ENCODE measurements at regions not wholly inside any gene's neighbourhood (a gene's known extent, or its start where the extent isn't known, plus 50 kb on each side); places are given as distances from the start of the nearest gene placed in this dataset.
"Not testable (repeated sequence)": the region's sequence is repeated elsewhere in the genome, so short reads cannot be mapped to it uniquely, and the experiment has no call there.

GRCh38 chr7:106566196-106566595, 94.8 kb downstream of the CCDC71L start:
- no peak overlapping the region for H3K27ac ChIP-seq
- no peak for DNase-seq (ENCODE audit: low read depth, low spot score)

DNA sequence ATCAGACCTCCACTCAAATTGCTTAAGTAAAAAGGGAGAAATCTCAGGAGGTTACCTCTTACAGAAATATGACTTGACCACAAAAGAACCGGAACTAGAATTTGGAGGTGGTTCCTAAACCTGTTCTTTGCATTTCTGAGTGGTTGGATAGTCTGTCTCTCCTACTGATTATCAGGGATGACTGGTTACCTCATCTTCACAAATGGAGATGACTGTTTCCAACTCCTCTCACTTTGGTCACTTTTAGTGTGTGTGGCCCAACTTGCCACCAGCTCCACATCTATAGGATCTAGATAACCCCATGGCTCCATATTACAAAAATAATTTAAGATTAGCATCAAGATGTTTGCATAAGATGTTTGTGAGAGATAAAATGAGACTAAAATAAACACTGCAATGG, 95.5 kb downstream of the CCDC71L start:
- no peak for DNase-seq (ENCODE audit: low read depth, low spot score)
- H3K27ac ChIP-seq, result no peak overlapping the region

DNA sequence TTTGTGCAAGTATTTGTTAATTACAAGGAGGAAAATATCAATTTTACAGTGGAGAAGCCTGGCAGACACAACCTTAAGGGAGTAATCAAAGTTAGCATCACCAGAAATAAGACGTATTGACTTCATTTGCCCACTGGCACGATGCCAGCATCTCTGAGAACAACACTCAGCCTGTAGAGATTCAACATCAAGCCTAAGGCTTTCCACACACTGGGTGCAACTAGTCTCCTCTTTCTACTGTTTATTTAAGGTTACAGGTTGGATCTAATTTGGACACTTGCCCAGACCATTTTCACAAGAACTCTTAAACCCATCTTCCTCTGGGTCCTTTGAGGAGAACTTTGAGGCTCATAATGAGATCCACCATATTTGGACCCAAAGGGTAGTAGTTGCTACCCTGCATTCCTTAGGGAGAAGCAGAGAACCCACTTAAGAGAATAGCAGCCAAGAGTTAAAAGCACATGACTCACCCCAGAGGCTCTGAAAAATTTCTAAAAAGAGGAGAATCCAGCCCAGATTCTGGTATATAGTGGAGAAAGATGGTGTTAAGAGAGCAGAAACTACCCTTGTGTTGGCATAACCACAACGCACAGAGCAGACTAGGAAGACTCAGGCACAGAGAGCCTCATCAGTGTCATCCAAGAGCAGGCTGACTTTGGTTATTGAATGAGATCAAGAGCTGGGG, 97.3 kb downstream of the CCDC71L start:
- no peak for DNase-seq (ENCODE audit: low read depth, low spot score)

DNA sequence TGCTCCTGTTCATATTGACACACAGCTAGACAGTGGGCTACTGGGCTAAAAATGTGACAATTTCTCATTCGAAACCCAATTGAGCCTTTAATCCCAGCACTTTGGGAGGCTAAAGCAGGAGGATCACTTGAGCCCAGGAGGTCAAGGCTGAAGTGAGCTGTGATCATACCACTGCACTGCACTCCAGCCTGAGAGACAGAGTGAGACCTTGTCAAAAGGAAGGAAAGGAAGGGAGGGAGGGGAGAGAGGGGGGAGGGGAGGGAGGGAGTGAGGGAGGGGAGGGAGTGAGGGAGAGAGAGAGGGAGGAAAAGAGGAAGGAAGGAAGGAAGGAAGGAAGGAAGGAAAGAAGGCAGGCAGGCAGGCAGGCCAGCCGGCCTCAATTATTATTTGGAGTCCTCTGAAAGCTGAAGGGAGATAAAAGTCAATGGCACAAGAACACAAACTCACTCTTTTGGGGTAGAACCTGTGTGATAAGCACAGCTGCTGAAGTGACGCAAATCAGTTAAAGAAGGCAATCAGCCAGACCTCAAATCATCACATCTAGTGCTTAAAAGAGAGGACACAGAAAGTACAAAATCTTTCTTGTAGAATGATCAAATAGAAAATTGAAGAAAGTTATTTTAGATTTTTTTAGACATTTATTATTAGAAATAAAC, 98.1 kb downstream of the CCDC71L start:
- no peak overlapping the region for H3K27ac ChIP-seq
- DNase-seq (ENCODE audit: low read depth, low spot score), result no peak

More for the DNA sequence above, 97.3 kb downstream of the CCDC71L start:
- no peak overlapping the region for H3K27ac ChIP-seq

DNA sequence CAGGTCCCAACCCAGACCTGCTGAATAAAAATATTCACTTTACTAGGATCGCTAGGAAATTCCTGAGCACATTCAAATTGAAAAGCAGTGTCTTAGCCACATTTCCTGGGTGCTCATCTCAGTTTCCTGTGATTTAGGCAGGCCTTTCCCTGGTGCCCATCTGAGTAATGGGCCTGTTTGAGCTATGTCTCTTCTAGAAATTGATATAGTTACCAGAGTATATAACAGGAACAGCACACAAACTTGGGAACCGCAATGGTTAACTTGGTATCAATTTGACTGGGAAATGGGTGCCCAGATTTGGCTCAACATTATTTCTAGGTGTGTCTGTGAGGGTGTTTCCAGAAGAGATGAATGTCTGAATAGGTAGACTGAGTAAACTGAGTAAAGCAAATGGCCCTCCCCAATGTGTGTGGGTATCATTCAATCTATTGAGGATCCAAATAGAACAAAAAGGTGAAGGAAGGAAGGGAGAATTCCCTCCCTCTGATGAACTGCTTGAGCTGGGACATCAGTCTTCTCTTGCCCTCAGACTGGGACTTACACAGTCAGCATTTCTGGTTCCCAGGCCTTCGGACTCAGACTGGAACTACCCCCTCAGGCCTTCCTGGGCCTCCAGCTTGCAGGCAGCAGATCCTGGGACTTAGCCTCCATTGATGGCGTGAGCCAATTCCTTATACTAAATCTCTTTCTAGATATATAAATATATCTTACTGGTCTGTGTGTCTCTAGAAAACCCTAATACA, 99.1 kb downstream of the CCDC71L start:
- no peak overlapping the region for H3K27ac ChIP-seq
- no peak for DNase-seq (ENCODE audit: low read depth, low spot score)

- no peak for DNase-seq (ENCODE audit: low read depth, low spot score)
- no peak overlapping the region for H3K27ac ChIP-seq
Observed at GRCh38 chr7:106561151-106561550, 99.8 kb downstream of the CCDC71L start.

DNA sequence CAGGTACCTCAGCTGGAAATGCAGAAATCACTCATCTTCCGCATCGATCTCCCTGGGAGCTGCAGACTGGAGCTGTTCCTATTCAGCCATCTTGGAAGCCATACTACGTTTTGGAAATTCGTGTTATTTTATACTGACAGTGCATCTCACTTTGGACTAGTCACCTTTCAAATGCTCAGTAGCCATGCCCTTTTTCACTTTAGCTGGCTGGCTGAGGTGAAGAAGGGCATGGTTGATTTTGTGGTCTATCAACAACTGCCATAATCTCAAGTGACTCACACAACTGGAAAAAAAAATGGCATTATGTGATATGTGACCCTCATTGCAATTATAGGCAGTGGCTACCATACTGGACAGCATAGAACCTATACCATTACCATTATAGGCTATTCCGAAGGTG, 100.5 kb downstream of the CCDC71L start:
- no peak overlapping the region for H3K27ac ChIP-seq
- no peak for DNase-seq (ENCODE audit: low read depth, low spot score)

DNA sequence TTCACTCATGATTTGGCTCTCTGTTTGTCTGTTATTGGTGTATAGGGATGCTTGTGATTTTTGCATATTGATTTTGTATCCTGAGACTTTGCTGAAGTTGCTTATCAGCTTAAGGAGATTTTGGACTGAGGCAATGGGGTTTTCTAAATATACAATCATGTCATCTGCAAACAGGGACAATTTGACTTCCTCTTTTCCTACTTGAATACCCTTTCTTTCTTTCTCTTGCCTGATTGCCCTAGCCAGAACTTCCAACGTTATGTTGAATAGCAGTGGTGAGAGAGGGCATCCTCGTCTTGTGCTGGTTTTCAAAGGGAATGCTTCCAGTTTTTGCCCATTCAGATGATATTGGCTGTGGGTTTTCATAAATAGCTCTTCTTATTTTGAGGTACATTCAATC, 104.7 kb downstream of the CCDC71L start:
- not testable (repeated sequence) for H3K27ac ChIP-seq; DNase-seq (ENCODE audit: low read depth, low spot score)

GRCh38 chr7:106554623-106555022, 106.3 kb downstream of the CCDC71L start:
- DNase-seq (ENCODE audit: low read depth, low spot score); H3K27ac ChIP-seq: not testable (repeated sequence)

GRCh38 chr7:106553446-106553836, 107.5 kb downstream of the CCDC71L start:
- no peak overlapping the region for H3K27ac ChIP-seq
- DNase-seq (ENCODE audit: low read depth, low spot score), result no peak

DNA sequence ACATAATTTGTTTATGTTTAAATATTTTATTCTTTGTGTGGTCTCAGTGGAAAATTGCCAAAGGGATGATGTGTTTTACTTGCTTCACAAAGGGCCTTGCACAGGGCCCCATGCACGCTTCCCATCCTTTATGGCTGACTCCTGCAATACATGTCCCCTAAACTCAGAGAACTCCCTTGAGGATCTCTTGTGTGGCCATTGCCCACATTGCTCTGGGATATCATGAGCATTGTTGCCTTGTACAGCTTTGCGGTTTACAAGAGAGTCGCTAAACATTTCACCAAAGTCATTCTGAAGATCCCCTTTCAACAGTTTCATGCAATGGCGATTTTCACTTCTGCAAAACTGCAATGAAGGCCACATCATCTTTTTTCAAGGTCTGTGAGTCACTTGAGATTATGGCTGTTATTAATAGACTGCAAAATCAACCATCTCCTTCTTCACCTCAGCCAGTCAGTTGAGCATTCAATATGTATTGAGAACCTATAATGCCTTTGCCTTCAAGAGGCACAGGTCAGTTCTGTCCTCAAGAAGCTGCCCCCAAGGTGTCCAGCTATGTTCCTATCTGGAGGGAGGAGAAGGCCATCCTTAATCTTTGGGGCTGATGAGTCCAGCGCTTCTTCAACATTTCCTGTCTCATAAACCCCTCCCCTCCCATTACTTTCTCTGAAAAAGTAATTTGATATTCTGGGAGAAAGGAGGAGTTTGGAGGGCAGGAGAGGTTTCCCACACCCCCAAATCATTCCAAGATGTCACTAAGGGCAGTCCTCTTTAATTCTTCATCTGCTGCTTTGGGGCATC, 108.1 kb downstream of the CCDC71L start:
- no peak overlapping the region for H3K27ac ChIP-seq
- DNase-seq (ENCODE audit: low read depth, low spot score), result no peak

DNA sequence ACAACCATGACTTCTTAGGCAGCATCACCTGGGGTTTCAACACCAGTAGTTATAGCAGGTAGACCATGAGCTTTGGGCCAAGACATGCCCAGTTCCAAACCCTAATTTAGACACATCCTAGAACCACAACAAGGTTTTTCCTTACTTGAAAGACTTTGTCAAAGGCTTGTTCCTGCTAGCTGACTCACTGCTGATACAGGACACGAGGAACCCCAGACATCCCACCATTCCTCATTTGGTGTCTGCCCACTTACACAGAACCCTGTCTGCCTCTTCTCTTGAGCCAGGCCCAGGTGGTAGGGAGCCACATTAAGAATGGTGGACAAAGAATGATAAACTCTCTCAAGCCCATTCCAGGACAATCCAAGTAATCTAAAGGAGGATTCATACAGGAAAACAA, 109.0 kb downstream of the CCDC71L start:
- no peak overlapping the region for H3K27ac ChIP-seq
- no peak for DNase-seq (ENCODE audit: low read depth, low spot score)

GRCh38 chr7:106548491-106548890, 112.5 kb downstream of the CCDC71L start:
- no peak for DNase-seq (ENCODE audit: low read depth, low spot score)
- H3K27ac ChIP-seq, result no peak overlapping the region

DNA sequence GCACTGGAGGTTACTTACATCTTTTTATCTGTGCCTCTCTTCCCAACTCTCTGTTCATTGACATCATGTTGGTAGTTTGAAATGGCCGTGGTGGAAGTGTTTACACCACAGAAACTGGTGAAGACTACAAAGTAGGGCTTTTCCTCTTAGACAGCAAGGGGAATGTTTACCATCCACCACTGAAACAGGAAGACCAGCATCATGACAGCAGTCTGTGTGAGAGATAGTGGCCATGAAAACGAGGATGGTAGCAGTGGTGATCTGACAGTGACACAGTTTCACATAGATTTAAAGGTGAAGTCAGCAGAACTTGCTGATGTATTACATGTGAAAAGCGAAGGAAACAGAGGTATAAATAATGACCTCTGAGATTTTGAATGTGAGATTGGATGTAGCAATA, 115.7 kb downstream of the CCDC71L start:
- DNase-seq (ENCODE audit: low read depth, low spot score), result no peak

DNA sequence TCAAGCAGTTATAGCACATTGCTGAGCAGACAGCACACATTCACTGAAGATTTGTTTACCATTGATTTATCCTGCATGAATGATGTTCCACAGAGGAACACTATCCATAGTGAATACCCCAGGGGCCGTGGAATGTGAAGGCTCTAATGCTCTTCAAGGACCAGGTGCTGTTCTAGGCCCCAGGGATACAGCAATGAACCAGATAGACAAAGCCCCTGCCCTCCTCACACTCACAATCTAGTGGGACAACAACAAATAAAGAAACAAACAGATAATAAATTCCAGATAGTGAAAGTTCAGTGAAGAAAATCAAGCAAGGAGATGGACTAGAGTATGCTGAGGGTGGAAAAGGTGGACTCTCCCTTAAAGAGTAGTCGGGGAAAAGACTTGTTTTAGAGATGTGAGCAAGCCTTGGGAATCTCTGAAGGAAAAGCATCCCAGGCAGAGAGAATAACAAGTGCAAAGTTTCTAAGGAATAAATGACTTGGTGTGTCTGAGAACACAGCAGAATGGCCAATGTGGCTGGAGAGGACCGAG, 117.7 kb downstream of the CCDC71L start:
- no peak overlapping the region for H3K27ac ChIP-seq
- no peak for DNase-seq (ENCODE audit: low read depth, low spot score)

More for the DNA sequence above, 115.7 kb downstream of the CCDC71L start:
- no peak overlapping the region for H3K27ac ChIP-seq

DNA sequence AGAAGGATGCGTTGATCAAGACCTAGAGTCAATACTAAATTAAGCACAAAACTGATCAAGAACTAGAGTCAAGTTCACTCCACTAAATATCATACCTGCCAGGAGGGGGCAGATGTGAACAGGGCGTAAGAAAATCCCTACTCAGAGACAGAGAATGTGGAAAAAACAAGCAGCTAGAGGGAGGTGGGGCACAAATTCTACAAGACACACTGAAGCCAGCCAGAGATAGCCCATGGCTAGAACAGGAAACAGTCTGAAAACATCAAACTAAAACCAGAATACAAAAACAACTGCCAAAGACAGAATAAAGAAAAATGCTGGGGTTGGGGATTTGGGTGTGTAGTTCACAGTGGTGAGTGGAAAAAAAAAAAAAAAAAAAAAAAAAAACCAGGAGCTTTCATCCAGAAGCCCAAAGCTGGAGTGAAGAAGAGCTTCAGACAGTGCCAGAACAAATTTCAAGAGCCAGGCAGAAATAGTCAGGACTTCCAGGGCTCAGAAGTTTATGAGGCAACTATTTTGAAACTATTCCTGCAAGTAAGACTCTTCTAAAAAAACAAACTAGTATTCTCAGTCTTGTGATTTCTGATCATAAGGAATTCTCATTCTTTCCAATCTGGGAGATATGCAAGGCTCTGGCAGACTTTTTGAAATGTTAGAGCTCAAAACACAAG, 118.3 kb downstream of the CCDC71L start:
- DNase-seq (ENCODE audit: low read depth, low spot score), result no peak
- no peak overlapping the region for H3K27ac ChIP-seq

DNA sequence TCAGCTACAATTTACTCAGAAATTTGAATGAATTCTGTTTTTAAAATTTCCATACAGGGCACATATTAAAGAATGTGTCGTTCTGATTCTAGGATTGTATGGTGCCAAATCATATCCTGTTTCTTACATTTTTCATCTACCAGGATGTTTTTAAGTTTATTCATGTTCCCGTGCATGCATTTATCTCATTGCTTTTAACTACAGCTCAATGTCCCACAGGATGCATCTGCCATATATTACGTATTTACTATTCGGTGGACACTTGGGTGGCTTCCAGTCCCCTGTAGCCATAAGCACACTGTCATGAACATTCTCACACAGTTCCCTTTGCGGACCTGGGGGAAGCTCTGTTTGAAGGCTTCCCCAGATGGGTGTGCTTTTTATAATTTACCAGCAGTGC, 122.3 kb downstream of the CCDC71L start:
- no peak for DNase-seq (ENCODE audit: low read depth, low spot score)
- H3K27ac ChIP-seq, result no peak overlapping the region

- no peak overlapping the region for H3K27ac ChIP-seq
- no peak for DNase-seq (ENCODE audit: low read depth, low spot score)
Observed at GRCh38 chr7:106537119-106537518, 123.8 kb downstream of the CCDC71L start.

- no peak overlapping the region for H3K27ac ChIP-seq
- no peak for DNase-seq (ENCODE audit: low read depth, low spot score)
Observed at GRCh38 chr7:106536079-106536478, 124.9 kb downstream of the CCDC71L start.

Data from epithelial cell of prostate (primary cell).